HEK293T (cell line): ENCODE measurements at regions not wholly inside any gene's neighbourhood (a gene's known extent, or its start where the extent isn't known, plus 50 kb on each side); places are given as distances from the start of the nearest gene placed in this dataset.

Source experiments
- CTCF ChIA-PET: fragments of 350-600 bp; formaldehyde crosslinking; extraction: SDS; loops from one replicate; lab custom pipeline; 2021; ENCODE audit warnings: antibody characterized with exemption, inconsistent platforms; lab: Yijun Ruan, JAX
- POLR2A ChIA-PET: fragments of 350-600 bp; formaldehyde crosslinking; extraction: SDS; loops from one replicate; lab custom pipeline; 2020; ENCODE audit warnings: antibody characterized with exemption, inconsistent platforms; lab: Yijun Ruan, JAX
- DNase-seq: peaks from one replicate; pipeline ENCODE4 v3.0.0; 2012; ENCODE audit warnings: mixed read lengths; ENCODE audit errors: extremely low spot score
- ARNT ChIP-seq: fragments of 450-650 bp; IDR thresholded peaks from 2 replicates; pipeline ENCODE4 v1.6.1; 2017; ENCODE audit warnings: mild to moderate bottlenecking
- BHLHE40 ChIP-seq: fragments of 450-650 bp; IDR thresholded peaks from 2 replicates; pipeline ENCODE4 v1.6.1; 2016; ENCODE audit warnings: mild to moderate bottlenecking, moderate library complexity, borderline replicate concordance
- CTBP1 ChIP-seq: fragments of 450-650 bp; IDR thresholded peaks from 2 replicates; pipeline ENCODE4 v1.6.1; 2016; ENCODE audit warnings: borderline replicate concordance
- ELF4 ChIP-seq: fragments of 450-650 bp; IDR thresholded peaks from 2 replicates; pipeline ENCODE4 v1.6.1; 2017; ENCODE audit warnings: antibody characterized with exemption
- FOXA1 ChIP-seq: fragments of 450-650 bp; IDR thresholded peaks from 2 replicates; pipeline ENCODE4 v1.6.1; 2016; ENCODE audit warnings: mild to moderate bottlenecking
- FOXK2 ChIP-seq: fragments of 450-650 bp; IDR thresholded peaks from 2 replicates; pipeline ENCODE4 v1.6.1; 2016; ENCODE audit warnings: mild to moderate bottlenecking
- FOXM1 ChIP-seq: fragments of 450-650 bp; IDR thresholded peaks from 2 replicates; pipeline ENCODE4 v1.6.1; 2017; ENCODE audit warnings: mild to moderate bottlenecking, borderline replicate concordance
- HDGF ChIP-seq: fragments of 450-650 bp; IDR thresholded peaks from 2 replicates; pipeline ENCODE4 v1.6.1; 2017; ENCODE audit warnings: antibody characterized with exemption, borderline replicate concordance
- L3MBTL2 ChIP-seq: fragments of 450-650 bp; conservative IDR thresholded peaks from 2 replicates; pipeline ENCODE4 v1.6.1; 2016; ENCODE audit warnings: mild to moderate bottlenecking
- LEF1 ChIP-seq: fragments of 450-650 bp; IDR thresholded peaks from 2 replicates; pipeline ENCODE4 v1.6.1; 2017; ENCODE audit warnings: mild to moderate bottlenecking, borderline replicate concordance
- NFRKB ChIP-seq: fragments of 450-650 bp; IDR thresholded peaks from 2 replicates; pipeline ENCODE4 v1.6.1; 2016; ENCODE audit warnings: mild to moderate bottlenecking, moderate library complexity
- SP1 ChIP-seq: fragments of 450-650 bp; IDR thresholded peaks from 2 replicates; pipeline ENCODE4 v1.6.1; 2017
- SUZ12 ChIP-seq: fragments of 450-650 bp; IDR thresholded peaks from 2 replicates; pipeline ENCODE4 v1.6.1; 2016; ENCODE audit warnings: mild to moderate bottlenecking
- TARDBP ChIP-seq: fragments of 450-650 bp; IDR thresholded peaks from 2 replicates; pipeline ENCODE4 v1.6.1; 2016
- ZNF384 ChIP-seq: fragments of 450-650 bp; IDR thresholded peaks from 2 replicates; pipeline ENCODE4 v1.6.1; 2016
- TF ChIP-seq, protein P1 (sequence below): fragments of 450-650 bp; IDR thresholded peaks from 2 replicates; pipeline ENCODE4 v1.6.1; 2016

- CTCF ChIA-PET = no interaction called here
- TF ChIP-seq CTBP1 = no peak
- TF ChIP-seq NFRKB = no peak
- TF ChIP-seq SUZ12 = no peak
- POLR2A ChIA-PET = no interaction called here
- DNase-seq = no peak
Measured at GRCh38 chr9:73844135-73844534, 653.0 kb upstream of the RORB start.

DNA sequence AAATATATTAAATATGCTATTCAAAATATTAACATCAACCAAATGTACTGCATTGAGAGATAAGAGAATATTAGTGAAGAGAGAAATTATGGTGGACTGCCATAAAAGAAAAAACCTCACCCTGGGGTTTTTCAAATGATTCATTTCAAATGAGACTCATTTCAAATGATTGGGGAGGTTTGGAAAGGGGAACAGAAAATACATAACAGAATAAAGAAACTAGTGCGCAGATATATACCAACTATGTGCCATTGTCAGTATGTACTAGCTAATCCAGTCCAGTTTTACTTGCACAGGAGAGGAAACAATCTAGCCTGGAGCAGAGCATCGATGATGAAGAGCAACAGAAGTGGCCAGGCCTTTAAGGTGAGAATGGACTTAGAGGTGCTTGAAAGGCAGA, 651.6 kb upstream of the RORB start:
- CTCF ChIA-PET = no interaction called here
- POLR2A ChIA-PET = no interaction called here
- no peak for TF ChIP-seq ARNT
- DNase-seq = no peak

- ChIA-PET CTCF (no interaction called here), POLR2A (no interaction called here)
- TF ChIP-seq, protein P1, sequence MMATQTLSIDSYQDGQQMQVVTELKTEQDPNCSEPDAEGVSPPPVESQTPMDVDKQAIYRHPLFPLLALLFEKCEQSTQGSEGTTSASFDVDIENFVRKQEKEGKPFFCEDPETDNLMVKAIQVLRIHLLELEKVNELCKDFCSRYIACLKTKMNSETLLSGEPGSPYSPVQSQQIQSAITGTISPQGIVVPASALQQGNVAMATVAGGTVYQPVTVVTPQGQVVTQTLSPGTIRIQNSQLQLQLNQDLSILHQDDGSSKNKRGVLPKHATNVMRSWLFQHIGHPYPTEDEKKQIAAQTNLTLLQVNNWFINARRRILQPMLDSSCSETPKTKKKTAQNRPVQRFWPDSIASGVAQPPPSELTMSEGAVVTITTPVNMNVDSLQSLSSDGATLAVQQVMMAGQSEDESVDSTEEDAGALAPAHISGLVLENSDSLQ = no peak
- no peak for TF ChIP-seq ARNT
Measured at GRCh38 chr9:73845954-73846690, 651.0 kb upstream of the RORB start.

GRCh38 chr9:73847536-73847935, 649.6 kb upstream of the RORB start:
- ChIA-PET CTCF (no interaction called here), POLR2A (no interaction called here)
- DNase-seq = no peak
- TF ChIP-seq FOXA1 = no peak
- no peak for TF ChIP-seq FOXM1
- TF ChIP-seq CTBP1 = no peak
- no peak for TF ChIP-seq ARNT
- TF ChIP-seq, protein P1 = no peak
- no peak for TF ChIP-seq NFRKB
- no peak for TF ChIP-seq SUZ12
- no peak for TF ChIP-seq SP1
- TF ChIP-seq FOXK2 = no peak
- TF ChIP-seq HDGF = no peak
- TF ChIP-seq ZNF384 = no peak
- TF ChIP-seq L3MBTL2 = no peak
- no peak for TF ChIP-seq BHLHE40
- TF ChIP-seq LEF1 = no peak
- TF ChIP-seq TARDBP = no peak
- TF ChIP-seq ELF4 = no peak

More at GRCh38 chr9:73845954-73846690, 651.0 kb upstream of the RORB start:
- DNase-seq = no peak

DNA sequence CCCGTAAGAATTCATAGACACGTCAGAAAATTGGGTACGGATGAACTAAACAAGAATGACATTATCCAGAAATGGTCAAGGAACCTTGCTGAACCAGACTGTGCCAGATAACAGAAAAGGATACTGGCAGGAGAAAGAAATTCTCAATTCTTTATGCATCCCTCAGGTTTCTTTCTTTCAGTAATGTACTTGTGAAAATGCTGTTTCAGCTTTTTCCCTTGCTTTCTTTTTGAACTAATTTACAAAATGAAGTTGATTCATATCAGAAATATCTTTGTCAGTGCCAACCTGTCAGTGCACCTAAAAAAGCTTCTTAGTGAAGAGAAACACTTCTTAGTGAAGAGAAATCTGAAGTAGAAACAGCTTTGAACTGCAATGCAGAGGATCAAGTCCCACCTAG, 643.6 kb upstream of the RORB start:
- TF ChIP-seq FOXK2 (no peak), TARDBP (no peak), L3MBTL2 (no peak), NFRKB (no peak), FOXA1 (no peak), ELF4 (no peak), ZNF384 (no peak), BHLHE40 (no peak), SUZ12 (no peak), CTBP1 (no peak), FOXM1 (no peak)
- TF ChIP-seq, protein P1 = no peak
- CTCF ChIA-PET = no interaction called here
- no peak for DNase-seq
- POLR2A ChIA-PET = no interaction called here

DNA sequence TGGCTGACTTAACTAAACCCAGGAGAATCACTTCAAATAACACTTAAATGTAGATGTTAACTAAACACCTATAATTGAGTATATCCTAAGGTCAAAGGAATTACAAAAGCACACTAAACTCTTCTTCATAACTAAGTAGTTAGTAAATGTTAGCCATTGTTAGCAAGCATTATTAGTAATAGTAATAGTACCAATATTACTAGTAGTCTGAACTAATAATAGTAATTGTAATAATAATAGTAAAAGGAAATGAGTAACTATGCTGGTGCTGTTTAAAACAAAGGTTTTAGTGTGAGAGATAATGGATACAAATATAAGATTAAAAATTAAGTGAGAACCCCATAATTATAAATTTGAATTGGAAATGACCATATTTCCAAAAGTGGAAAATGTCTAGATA, 641.9 kb upstream of the RORB start:
- ChIA-PET POLR2A (no interaction called here), CTCF (no interaction called here)
- no peak for DNase-seq
- TF ChIP-seq, protein P1 = no peak
- TF ChIP-seq BHLHE40 = no peak
- TF ChIP-seq ELF4 = no peak
- TF ChIP-seq HDGF = no peak

DNA sequence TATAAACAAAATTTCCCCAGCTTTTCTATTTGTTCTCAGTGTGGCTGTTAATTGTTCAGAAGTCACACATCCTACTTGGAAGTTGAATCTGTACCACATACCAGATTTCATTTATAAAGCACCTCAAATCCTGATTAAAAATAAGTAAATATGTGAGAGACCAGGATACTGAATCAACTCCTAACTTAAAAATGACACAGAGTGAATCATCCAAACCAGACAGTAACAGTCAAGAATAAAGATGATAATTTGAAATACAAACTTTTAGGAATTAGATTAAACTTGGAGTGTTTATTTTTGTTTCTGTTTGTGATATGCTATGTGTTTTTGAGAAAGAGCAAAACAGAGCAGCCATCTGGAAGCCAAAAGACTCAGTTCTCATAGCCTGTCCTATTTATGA, 633.2 kb upstream of the RORB start:
- CTCF ChIA-PET = no interaction called here
- POLR2A ChIA-PET = no interaction called here
- no peak for TF ChIP-seq ELF4
- TF ChIP-seq BHLHE40 = no peak
- TF ChIP-seq, protein P1 = no peak
- no peak for TF ChIP-seq SUZ12
- no peak for TF ChIP-seq FOXA1
- no peak for TF ChIP-seq TARDBP
- no peak for TF ChIP-seq NFRKB
- no peak for TF ChIP-seq HDGF
- no peak for TF ChIP-seq L3MBTL2
- no peak for TF ChIP-seq SP1
- no peak for TF ChIP-seq FOXK2
- TF ChIP-seq FOXM1 = no peak
- DNase-seq = no peak
